HG02938 (cell line): ENCODE measurements at regions not wholly inside any gene's neighbourhood (a gene's known extent, or its start where the extent isn't known, plus 50 kb on each side); places are given as distances from the start of the nearest gene placed in this dataset.

Experiments used
- ATAC-seq: cut with Tn5 transposase; IDR thresholded peaks from one replicate; pipeline ENCODE4 v1.9.1; 2021; ENCODE audit warnings: mild to moderate bottlenecking, moderate library complexity; ENCODE audit not compliant: unreplicated experiment

DNA sequence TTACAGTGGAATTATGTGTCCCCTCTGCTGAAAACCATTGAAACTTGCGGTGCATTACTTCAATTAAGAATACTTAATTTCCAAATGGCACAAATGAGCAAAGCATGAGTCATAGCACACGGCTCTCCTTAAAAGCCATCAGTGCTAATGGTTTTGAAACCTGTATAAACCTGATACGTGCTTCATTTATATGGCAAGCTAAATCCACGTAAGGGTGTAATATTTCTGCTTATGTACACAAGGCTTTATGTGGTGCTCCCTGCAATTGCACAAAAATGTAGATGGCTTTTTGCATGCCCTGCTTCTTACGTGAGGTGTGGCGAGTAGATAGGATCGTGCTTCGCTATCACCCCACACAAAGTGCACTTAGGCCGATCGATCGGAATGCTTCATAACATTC is 840.9 kb downstream of the GALR1 start:
- ATAC-seq = no peak

DNA sequence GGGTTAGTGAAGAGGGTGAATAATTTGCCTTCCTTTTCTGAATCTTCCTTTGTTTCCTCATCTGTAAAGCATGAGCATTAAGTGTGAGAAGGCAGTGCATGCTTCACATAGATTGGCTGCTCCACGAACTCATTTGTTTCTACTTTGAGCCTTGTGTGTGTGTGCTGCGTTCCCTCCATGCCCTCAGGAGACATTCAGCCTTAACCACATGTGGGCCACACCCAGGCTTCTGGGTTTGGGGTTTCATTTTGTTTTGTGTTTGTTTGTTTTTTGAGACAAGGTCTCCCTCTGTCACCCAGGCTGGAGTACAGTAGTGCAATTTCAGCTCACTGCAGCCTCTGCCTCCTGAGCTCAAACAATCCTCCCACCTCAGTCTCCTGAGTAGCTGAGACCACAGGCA is 843.3 kb downstream of the GALR1 start:
- ATAC-seq = no peak

DNA sequence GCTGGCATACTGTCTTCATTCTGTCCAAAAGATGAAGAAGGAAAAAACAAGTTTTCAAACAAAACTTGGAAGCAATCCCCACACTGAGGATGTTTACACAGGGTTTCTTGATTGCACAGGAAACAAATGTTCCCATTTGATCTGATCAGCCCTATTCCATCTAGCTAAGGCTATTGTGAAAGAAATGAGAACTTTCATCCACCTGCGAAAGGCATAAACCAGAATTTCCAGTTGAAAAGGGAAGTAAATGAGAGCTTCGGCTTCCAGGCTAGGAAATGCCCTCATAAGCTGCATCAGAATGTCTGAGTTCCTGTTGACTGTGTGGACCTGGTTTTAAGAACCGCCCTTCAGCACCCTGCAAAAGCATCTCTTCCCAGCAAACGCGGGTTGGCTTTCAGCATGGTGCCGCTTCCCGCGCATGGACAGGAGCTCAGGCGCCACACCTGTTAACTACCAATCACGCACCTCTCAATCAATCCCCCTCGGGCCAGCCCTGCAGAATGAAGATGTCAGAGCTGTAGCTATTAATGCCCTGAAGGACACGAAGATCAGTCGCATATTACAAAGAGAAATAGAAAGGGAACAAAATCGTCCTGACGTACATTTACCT is 850.4 kb downstream of the GALR1 start:
- ATAC-seq = no peak

DNA sequence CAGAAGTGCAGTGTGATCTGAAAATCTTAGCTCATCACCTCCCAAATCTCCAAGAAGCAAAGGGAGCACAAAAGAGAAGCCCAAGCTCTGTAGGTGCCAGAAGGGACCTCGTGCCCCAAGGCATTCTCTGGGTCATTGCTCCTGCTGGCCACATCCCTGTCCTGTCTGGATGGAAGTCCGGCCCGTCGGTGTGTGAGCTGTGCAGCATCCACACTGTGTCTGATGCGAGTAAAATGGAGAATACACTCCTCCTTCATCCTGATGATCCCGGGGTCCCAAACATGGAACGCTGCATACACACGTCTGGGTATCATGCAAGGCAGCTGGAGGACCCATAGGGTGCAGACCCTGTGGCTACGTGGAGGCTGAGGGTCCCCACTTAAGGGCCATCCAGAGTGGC is 851.4 kb downstream of the GALR1 start:
- no peak for ATAC-seq

DNA sequence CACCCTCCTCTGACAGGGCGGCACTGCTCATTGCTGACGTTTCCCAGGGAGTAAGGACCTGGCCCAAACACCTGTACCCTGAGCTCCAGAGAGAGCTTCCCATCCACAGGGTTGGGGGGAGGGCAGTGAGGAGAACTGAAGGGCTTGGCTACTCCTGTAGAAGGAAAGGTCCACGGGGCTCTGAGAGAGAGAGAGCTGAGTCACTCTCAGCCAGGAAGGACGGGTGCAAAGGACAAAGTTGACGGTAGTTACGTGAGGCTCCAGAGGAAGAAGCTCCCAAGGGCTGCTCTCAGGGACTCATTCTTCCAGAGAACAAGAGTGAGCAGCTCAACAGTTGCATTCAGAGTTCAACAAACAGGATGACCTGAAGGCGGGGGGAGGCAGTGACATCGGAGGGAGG is 852.5 kb downstream of the GALR1 start:
- ATAC-seq = no peak

DNA sequence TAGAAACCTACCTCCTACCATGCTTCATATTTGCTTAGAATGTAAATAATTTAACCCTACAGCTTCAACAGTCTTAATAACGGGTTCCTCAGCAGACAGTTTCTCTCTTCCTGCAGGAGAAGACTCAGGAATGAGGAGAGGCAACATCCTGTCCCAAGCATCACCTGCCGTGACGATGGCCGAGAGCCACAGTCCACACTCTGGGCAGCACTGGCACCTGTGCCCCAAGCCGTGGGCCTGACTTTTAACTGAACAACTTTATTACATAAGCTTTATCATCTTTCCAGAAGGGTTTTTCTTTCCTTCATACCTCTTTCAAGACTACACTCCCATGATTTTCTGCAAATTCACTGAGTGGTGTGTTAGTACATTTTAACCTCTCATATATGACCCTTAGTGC is 856.0 kb downstream of the GALR1 start:
- ATAC-seq = no peak

DNA sequence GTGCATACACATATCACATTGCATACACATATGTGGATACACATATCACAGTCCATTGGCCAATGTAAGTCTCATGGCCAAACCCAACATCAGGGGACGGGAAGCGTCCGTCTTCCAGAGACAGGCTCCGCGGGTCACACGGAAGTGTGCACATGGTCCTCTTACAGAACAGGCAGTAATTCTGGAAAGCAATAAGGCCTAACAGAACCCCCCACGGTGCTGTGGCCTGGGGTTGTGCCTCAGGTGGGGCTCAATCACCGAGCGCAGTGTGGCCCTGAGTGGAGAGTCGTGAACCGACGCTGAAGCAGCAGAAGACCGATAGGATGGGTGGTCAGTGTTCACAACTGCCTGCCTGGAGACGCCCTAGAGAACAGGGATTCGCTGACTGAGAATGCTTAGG is 857.3 kb downstream of the GALR1 start:
- no peak for ATAC-seq

DNA sequence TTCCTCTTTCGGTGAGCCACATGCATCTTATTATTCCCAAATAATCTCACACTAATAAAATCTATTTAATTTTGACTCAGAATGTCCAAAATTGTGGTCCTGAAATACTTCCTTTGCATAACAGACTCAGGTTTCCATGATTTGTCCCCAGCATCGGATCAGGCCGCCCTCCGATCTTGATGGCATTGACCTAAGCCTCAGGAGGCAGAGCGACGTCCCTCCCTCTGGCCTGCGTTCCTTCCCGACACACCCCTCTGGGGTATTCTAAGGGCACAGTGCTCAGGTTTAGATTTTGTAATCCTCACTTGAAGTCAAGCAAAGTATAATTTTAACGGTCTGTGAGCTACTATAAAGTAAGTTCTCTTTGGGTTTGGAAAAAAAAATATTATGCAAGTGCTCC is 857.7 kb downstream of the GALR1 start:
- ATAC-seq = no peak

DNA sequence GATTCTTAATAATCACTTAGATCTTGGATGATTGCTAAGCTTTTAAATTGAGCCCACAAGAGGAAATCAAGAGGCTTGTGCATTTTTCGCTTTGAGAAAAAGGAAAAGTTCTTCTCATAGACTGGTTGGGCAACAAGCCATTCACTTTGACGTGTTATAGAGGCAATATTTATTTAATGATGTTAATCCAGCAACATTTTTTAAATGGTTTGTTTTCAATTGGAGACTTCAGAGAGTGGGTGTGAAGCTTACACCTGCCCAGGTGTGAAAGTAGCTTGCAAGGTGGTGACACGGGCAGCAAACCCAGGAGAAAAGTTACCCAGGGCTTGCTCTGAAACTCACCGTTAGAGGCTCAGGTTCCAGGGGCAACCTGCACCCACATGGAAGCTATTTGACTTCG is 858.9 kb downstream of the GALR1 start:
- no peak for ATAC-seq

DNA sequence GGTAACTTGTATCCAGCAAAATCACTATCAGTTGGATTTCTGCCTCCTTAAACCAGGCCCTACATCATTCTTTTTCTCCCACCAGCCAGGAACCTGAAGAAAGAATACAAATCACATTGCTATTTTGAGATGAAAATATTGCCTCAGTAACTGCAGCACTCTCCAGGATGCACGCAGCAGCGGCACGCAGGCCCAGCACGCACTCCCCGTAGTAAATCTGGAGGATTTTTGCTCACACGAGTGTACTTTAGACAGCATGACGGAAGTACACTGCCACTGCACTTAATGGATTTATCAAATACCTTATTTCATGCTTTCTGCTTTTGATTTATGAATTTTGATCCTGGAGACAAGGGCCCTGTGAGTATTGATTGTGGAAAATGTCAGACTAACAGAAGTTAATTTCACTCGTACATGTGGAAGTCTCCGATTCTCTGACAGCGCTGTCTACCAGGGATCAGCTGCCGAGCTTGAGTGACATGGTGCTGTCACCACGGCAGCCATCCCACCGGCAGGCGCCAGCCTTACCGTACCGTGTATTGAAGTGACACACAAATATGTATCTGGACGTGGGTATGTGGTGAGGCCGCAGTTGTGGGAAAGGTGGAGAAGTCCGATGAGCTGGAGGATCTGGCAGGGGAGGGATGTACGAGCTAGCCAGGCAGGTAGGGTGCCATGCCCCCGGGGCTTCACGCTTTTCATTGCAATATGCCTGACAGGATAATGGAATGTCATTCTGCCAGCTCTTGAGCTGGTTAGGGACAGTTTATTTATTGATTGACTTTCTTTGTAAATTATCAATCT is 863.7 kb downstream of the GALR1 start:
- no peak for ATAC-seq

DNA sequence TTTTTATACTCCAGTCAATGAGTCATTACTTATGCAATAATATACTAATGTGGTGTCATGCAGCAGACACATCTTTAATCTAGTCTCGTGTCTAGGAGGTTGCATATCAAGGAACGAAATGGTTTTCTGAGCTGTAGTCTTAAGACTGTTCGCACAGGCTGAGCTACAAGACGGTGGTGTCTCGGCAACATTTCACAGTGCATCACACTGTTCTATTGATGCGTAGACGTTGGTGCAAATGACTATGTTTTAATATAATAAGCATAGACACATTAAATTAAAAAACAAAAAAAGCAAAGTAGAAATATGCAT is 864.2 kb downstream of the GALR1 start:
- ATAC-seq = no peak

DNA sequence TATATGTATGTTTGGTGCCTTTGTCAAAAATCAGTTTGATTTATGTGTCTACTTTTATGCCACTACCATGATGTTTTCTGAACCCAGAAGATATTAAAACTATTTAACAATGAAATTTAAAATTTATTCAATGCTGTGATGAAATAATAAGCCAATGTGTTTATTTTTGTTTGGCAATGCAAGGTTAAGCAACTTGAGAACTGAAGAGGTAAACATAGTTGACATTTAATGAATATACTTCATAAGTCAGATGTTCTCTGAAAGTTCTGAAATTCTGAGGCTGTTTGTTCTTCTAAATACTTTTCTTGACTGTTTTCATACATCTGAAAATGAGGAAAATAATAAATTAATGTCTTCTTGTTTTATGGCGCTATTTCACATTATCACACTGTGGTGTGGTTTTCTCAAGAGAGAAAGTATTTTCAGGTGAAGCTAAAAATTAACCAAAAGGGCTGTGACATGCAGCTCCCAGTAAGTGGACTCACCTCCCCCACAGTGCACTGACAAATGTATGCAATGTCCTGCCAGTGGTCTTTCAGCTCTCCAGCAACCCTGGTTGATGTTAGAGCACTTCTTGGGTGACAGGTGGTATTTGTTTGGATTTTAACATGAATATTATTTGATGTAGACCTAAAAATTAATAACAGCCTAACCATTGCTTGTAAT is 863.6 kb upstream of the SALL3 start:
- no peak for ATAC-seq

DNA sequence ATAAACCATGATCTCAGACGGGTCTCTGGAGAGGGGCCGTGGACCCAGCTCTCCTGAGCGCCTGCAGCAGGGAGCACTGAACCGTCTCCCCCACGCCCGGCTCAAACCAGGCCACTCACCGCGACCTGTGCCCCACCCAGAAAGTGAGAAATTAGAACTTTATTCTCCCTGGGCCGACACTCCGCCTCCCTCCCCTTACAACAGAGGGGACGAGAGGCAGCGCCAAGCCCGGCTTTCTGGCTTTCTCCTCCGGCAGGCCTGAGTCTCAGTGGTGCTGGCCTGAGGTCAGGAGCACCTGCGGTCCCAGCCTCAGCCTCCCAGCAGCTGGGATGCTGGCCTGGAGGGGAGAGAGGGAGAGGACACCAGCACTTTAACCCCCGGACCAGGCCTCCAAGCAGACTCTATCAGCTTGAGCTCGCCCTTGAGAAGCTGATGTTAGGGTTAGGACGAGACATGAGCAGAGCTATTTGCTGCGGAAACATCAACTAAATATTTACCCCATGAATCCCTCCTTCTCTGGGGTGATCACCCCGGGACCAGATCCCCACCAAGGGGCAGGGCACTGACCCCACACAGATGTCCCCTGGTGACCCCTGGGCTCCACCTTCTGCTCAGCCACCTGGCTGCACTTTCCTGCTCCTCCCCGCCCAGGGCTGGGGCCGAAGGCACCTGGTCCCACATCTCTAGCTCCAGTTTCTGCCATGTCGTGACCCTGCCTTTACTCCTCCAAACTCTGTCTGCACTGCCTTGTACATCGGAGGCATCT is 856.3 kb upstream of the SALL3 start:
- ATAC-seq = no peak

DNA sequence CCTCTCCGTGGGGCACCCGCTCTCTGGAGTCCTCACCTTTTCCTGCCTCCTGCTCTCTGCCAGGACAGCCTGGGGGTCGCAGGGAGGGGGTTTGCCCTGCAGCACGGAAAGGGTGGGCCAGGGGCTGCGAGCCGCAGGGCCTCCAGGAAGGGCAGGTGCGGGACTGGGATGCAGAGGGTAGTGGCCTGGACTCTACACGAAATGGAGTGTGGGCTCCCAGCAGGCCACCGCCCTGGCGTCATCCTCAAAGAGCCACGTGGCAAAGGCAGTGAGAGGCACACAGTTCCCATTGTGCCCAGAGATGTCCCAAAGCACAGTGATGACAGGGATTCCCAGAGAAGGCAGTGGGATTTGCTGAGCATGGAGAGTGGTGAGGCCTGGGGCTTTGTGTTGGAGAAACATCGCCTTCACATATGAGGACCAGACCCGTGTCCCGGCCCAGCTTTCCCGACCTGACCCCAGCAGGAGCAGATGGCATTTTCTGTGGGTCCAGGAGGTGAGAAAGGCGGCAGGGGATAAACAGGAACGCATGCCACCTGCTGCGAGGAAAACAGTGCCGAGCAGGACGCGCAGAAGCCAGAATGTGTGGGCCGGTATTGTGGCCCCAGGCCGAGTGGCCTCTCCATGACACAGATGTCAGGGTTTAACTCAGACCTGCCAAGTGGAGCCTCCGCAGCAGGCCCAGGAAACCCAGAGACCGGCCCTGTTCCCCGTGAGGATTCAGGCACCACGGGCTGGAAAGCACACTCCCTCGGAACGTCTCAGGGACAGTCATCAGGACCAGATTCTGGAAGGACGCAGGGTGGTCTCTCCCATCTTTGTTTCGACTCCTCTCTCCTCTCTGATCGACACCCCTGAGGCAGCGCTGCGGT is 855.5 kb upstream of the SALL3 start:
- no peak for ATAC-seq

DNA sequence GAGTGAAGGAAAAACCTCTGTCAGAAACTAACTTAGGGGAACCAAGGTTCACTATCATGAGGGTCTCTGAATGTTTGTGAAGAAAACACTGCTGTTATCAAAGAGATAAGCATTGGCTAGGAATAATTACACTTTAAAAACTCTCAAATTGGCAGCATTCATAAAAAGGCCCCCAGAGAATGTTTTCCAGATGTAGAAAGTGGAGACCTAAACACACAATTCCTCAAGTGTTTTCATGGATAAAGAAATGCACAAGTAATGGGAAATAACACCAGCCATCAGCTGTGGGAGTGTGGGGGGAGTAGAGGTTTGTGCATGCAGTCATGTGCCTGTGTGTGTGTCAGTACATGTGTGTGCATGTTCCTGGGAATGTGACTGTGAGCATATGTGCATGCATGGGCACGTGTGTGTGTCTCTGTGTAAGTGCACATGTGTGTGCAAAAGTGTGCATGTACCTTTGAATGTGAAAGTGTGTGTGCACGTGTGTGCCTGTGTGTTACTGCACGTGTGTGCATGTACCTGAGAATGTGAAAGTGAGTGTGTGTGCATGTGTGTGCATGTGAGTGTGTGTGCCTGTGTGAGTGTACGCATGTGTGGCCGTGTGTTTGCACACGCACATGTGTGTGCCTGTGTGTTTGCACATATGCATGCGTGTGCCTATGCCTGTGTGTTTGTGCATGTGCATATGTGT is 854.3 kb upstream of the SALL3 start:
- ATAC-seq = no peak

DNA sequence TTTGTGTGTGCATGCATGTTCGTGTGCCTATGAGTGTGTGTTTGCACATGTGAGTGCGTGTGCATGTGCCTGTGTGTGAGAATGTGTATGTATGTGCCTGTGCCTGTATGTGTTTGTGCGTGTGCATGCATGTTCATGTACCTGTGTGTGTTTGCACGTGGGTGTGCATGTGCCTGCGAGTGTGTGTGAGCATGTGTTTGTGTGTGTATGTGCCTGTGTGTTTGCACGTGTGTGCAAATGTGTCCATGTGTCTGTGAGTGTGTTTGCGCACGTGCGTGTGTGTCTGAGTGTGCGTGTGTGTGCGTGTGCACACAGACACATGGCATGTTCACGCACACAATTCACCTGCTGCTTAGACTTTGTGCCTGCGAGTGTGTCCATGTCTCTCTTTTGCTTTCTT is 853.5 kb upstream of the SALL3 start:
- ATAC-seq = no peak

DNA sequence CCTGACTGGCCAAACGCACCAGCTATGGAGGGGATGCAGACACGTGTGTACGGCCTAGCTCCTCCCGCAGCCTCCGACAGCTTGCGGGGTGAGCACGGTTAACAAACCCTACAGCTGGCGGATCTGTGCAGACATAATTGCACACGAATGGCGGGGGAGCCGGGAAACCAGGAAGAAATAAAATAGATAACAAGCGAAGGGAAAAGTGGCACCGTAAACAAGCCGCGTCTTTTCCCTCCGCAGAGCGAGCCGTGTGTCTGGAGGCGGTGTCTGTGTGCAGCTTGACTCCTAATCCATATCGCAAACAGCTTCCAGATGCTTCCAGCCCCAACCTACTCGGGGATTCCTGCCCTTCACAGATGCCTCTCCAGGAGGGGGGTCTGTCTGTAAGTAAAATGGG is 853.1 kb upstream of the SALL3 start:
- ATAC-seq = no peak

DNA sequence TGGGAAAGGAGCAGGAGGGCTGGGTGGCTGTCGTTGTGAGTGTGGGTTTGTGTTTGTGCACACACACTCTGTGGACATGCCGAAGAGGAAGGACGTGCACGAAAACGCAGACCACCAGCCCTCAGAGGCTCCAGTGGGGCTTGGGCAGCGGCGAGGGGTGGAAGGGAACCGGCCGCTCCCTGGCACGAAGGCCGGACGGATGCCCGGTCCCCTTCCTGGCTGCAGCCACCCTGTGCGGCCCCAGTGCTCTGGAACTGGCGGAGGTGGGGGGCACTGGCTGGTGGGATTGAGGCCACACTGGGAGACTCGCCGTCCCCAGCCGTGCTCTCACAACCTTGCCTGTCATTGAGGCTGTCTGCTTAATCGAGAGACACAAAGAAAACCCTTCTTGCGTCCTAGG is 852.6 kb upstream of the SALL3 start:
- ATAC-seq = no peak

DNA sequence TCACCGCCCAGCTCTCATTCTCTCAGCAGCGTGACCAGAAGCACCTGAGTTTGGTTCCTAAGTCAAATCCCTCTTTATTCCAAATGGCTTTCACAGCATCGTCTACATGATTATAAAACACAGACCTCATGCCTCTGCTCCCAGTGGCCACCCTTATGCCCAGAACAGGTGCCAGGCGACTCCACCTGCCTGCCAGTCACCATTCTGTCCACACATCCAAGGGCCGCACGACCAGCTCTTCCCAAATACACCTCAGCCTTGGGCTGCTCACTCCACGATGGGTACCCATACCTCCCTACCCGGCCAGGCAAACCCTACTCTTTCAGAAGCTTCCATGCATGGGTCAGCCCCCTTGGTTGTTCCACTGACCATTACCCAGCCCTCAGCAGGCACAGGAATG is 851.6 kb upstream of the SALL3 start:
- ATAC-seq = no peak

DNA sequence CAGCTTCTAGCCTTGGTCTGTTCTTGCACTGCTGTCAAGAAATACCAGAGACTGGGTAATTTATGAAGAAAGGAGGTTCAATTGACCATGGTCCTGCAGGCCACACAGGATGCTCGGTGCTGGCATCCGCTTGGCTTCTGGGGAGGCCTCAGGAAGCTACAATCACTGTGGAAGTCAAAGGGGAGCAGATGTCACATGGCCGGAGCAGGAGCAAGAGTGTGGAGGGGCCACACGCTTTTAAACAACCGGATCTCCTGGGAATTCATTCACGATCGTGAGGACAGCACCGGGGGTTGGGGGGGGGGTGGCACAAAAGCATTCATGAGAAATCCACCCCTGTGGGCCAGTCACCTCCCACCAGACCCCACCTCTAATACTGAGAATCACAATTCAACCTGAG is 850.4 kb upstream of the SALL3 start:
- no peak for ATAC-seq
